PC-9 (cell line): ENCODE measurements at regions not wholly inside any gene's neighbourhood (a gene's known extent, or its start where the extent isn't known, plus 50 kb on each side); places are given as distances from the start of the nearest gene placed in this dataset.

Source experiments
- CTCF ChIP-seq: fragments of 200-600 bp; sonication (generic); conservative IDR thresholded peaks from 2 replicates; pipeline ENCODE4 v1.6.1; 2017; ENCODE audit warnings: mixed run types, antibody characterized with exemption, mild to moderate bottlenecking, moderate library complexity
- EZH2 ChIP-seq: fragments of 200-600 bp; sonication (generic); IDR thresholded peaks from 2 replicates; pipeline ENCODE4 v1.8.0; 2017; ENCODE audit warnings: antibody characterized with exemption, low read depth

- TF ChIP-seq CTCF (no peak), EZH2 (no peak)
Observed at GRCh38 chr13:63393112-63393511, 1977.5 kb upstream of the PCDH20 start.
